Embryonic facial prominence (tissue), 1 donor: ENCODE measurements at regions not wholly inside any gene's neighbourhood (a gene's known extent, or its start where the extent isn't known, plus 50 kb on each side); places are given as distances from the start of the nearest gene placed in this dataset.

ENCODE experiments used
- DNase-seq: peaks from one replicate; pipeline ENCODE4 v3.0.0-alpha.2; 2016; ENCODE audit errors: extremely low spot score

- DNase-seq, result no peak
Observed at GRCh38 chr9:88754452-88754851, 219.5 kb downstream of the NXNL2 start.

DNA sequence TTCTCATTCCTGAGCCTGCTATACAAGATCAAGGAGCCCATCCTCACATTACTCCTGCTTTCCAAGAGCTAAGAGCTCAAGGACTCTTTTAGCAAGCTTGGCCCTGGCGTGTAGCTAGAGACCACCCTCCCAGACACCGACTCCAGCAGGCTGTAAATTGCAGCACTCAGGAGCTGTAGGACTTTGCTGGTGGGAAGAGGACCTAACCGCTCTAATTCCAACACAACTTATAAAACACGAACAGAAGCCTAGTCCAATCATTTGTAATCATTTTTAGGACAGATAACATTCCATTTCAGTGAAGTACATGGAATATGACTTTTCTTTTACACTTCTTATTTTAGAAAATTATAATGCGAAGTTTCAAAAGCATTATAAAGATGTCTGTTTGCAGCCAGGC lies 219.9 kb downstream of the NXNL2 start:
- no peak for DNase-seq

DNA sequence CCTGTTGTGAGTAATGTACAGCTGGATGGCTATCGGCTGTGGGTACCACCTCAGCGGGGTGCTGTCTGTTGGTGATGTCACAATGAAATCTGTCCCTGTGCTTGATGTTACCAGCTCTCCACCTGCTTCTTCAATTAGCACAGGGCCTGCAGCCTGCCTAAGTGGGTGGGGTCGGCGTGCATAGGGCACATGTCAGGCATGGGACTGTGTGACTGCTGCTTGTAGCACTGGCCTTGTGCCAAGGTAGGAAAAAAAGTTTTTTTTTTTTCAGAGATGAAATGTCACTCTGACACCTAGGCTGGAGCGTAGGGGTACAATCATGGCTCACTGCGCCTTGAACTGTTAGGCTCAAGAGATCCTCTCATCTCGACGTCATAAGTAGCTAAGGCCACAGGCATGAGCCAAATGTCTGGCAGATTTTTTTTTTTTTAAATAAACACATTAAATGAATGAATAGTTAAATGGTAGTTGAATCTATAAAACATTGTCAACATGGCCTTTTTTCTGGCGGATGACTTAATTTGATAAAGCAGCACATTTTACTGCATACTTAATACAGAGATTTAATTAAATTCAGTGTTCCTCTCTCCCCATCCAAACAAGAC lies 222.5 kb downstream of the NXNL2 start:
- no peak for DNase-seq

GRCh38 chr9:88759364-88759763 lies 224.4 kb downstream of the NXNL2 start:
- DNase-seq, result no peak

DNA sequence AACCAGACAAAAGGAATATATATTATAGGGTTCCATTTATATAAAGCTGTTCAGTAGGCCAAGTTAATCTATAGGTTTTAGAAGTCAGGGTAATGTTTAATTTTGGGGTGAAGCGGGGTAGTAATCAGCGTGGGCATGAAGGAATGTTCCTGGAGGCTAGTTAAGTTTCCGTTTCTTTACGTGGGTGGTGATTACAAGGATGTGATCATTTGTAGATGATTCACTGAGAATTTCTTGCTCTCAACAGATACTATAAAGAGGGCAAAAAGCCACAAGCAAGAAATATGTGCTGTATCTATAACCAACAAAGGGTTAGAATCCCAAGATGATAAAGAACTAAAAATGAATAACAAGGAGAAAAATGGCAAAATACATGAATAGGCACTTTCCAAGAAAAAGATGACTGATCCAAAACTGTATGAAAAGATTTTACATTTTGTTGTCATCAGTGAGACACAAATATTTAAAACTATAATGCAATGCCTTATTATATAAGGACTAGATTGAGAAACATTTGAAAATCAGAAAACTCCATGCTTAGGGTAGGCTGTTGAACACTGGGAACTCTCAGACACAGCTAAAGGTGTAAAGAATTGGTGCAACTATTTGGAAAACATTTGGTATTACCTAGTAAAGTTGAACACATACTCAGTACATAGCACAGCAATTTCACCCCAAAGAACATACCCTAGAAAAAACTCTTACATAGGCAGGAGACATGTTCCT lies 224.3 kb upstream of the S1PR3 start:
- DNase-seq, result no peak

- DNase-seq, result no peak
Observed at GRCh38 chr9:88767504-88767790, 223.8 kb upstream of the S1PR3 start.

DNA sequence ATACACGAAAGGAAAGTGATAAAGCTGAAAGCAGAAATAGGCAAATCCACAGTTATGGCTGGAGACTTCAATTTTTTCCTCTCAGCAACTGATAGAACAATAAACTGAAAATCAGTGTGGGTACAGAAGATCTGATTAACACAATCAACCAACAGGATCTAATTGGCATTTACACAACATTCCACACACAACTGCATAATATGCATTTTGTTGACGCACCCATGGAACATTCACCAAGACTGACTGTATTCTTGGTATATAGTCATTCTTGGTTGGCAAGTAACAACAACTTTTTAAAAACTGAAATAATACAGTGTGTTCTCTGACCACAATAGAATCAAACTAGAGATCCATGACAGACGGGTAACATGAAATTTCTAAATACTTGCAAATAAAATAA lies 218.7 kb upstream of the S1PR3 start:
- DNase-seq, result no peak

DNA sequence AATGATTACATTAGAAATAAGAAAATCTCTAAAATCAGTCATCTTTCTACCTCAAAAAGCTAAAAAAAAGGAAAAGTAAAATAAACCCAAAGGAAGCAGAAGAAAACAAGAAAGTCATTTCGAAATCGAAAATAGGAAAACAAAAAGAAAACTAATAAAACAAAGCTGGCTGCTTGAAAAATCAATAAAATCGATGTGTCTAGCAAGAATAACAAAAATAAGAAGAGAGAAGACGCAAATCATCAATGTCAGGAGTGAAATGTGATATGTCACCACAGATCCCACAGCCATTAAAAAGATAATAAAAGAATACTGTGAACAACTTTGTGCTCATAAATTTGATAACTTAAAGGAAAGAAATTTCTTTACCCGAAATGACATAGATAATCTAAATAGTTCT lies 218.1 kb upstream of the S1PR3 start:
- DNase-seq, result no peak

GRCh38 chr9:88773627-88774244 lies 217.5 kb upstream of the S1PR3 start:
- no peak for DNase-seq

- DNase-seq, result no peak
Observed at GRCh38 chr9:88775037-88775471, 216.2 kb upstream of the S1PR3 start.

GRCh38 chr9:88775559-88775958 lies 215.7 kb upstream of the S1PR3 start:
- DNase-seq, result no peak

- DNase-seq, result no peak
Observed at GRCh38 chr9:88775966-88776365, 215.3 kb upstream of the S1PR3 start.

DNA sequence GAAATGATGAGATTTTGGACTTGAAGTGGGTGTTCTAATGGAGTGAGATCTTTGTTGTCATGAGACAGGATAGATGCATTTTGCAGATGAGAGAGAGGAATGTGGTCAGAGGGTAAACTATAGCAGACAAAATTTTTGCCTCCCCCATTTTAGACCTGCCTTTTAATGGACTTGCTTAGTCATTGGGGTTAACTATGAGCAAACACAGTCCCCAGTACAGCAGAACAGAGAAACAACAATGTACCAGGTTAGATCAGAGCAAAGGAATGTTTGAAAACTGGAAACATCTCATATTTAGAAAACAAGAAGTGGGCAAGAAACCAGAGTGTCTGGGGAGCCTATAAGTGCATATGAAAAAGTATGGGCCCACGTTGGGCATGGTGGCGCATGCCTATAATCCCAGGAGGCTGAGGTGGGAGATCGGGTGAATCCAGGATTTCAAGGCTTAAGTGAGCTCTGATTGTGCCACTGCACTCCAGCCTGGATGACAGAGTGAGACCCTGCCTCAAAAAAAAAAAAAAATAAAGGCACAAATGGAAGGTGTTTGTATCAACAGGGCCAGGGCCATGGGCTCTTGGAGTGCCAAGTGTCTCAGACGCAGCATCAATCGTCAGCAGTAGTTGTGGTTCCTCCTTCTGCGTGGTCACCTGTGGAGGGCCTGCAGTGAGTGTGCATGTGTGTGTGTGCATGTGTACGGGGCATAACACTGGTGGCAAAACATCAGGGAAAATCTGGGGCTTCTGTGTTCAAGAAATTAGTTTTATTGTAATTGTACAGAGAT lies 214.4 kb upstream of the S1PR3 start:
- no peak for DNase-seq

GRCh38 chr9:88777498-88778312 lies 213.6 kb upstream of the S1PR3 start:
- DNase-seq, result no peak

DNA sequence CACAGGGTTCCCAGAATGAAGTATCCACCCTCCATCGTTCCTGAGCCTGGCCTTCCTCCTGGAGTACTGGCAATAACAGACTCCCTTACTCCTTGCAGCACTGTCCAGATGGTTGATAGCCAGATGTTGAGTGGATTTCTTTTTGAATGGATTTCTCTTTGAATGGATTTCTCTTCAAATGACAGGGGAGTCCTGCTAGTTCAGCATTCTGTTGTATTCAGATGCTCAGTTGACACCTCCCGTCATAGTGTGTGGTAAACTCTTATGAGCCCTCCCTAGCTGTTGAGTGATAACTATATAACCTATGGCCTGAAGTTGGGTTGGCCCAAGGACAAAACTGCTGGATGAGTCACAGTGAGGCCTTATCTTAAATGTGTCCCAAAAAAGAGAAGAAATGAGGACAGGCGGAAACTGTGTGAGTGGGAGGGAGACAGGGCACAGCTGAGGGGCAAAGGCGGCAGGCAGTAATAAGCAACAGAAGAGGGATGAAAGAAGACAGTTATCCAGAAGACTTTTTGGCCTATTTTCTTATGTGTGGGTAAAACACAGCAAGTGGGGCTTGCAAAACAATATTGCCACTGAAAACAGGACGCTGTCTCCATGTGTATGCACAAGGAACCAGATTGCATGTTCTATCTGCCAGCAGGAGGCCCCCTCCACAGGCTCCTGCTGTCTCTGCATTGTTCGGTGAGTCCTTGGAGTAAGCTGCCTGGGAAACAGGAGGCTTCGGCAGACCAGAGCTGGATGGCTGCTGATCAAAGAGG lies 209.5 kb upstream of the S1PR3 start:
- DNase-seq, result no peak

DNA sequence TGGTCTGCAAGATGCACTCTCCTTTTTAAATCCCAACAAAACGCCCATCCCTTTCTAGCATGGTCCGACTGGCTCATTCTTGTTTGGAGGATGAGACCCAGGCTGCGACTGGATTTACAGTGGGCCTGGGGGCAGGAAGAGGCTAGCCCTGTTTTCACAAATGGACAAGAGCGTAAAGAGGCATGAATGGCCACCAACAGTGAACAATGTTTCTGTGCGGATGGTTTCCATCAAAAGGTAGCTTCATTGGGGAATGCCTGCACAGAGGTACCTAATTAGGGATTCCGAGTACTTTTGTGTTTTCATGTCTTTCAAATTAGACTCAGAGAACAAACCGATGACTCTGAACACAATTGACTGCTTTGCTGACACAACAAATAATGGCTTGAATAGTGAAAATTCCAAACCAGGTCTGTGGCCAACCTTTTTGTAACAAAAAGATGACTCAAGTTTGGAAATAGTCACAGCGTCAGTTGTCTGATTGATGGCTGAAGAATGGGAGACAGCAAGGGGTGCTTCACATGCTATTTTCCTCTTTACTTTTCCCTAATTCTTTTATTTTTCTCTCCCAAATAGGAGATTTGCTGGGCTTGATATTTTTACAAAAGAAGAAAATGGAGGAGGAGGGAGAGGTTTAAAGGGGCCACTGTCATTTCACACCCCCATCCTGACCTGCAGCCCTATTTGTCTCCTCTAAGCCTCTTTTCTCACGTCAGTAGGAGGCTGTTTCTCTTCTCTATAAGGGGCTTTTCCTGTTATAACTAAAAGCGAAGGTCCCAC lies 208.1 kb upstream of the S1PR3 start:
- no peak for DNase-seq

GRCh38 chr9:88783711-88784083 lies 207.6 kb upstream of the S1PR3 start:
- DNase-seq, result no peak

- DNase-seq, result no peak
Observed at GRCh38 chr9:88784960-88785359, 206.3 kb upstream of the S1PR3 start.

DNA sequence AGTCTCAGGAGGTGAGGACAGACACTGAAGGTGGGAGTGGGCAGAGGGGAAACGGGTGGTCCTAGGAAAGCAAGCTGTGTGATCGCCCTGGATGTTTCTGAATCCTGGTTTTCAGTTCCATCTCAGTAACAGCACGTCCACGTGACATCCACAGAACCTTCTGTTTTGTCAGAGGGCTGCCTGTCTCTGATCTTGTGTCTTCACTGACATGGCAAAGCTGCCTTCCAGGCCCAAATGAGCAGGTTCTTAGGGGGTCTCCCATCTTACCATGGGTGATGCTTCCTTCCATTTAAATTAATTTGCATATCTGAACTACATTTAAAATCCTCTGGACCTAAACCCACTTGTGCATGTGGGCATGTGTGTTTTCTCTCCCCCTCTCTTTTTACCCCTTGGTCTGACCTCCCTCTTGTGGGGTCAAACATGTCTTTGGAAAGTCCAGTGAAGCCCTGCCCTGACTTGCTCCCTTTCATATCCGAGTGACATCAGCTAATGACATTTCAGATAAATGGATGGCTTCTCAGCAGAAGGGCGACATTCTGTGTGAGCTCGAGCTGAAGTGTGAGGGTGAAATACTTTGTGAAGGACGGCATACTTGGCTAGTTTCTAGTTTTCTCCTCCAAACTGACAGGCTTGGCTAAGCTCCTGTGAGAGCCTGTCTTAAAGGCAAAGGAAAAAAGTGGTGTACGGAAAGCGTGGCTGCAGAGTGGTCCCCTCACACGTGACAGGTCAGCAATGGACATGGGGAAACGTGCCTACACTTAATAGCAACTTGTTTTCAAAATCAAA lies 204.8 kb upstream of the S1PR3 start:
- no peak for DNase-seq

GRCh38 chr9:88789785-88790184 lies 201.5 kb upstream of the S1PR3 start:
- no peak for DNase-seq
